ENCODE measurements at regions not wholly inside any gene's neighbourhood (a gene's known extent, or its start where the extent isn't known, plus 50 kb on each side); places are given as distances from the start of the nearest gene placed in this dataset.

DNA sequence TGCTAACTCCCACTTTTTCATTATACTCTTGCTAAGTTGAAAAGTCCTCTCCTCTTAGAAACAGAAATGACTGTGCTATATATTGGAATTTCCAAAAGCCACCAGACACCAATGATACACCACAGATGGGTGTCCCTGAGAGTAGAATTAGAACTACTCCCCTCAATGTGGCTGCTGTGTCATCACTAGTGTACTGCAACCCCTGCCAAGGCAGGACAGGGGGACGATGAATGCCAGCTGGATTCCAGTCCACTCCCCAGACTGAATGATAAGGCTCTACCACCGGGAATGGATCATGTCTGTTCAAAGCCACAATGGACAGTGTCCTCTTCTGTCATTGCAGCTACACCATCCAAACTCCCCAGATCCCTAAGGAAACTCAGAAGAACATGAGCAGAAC, 69.7 kb upstream of the EDNRB start:
- DNase-seq, result no peak

DNA sequence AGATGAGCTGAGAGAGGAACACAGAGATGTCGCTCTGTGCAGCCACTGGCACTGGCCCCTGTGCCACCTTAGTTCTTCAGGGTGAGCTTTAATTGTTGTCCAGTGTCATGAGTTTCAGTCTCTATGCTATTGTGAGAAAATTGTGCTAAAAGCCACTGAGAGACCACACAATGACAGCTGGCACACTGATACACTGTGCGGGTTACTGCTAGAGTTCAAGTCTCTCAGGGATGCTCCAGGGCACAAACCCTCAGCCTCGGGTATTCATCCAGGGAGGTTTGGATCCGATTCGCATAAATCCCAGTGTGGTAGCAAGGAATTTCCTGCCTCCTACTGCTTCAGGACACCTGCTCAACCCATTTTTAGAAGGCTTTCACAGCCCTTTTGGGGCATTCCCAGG, 68.1 kb upstream of the EDNRB start:
- no peak for DNase-seq

DNA sequence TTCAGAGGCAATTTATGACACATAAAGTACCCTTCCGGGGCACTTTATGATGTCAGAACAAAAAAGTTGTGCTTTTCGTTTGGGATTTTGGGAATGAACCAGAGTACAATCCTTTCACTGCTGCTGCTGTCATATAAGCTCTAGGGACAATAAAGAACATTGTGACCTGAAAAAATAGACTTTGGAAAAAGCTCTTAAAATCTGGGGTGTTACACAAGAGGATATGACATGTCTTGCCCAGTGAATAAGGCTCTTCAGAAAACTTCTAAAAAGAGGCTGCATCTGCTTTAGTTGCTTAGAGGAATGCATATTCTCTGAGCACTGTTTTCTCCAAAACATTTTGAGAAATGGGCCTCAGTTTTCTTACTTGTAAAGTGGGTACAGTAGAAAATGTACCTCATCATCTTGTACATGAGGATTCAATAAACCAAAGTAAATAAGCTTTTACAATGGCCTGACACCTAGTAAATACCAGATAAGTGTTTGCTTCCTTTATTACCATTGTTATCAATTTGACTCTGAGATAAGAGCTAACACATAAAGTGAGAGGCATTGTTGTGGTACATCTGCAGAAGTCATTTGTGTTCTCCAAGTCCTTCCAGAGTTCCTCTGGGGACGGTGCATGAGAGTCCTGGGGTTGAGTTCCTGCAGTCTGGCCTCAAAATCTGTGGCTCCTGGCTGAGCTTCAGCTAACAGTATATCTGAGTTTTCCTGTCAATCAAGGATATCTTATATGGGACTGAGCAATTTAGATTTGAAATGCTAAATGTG, 67.4 kb upstream of the EDNRB start:
- DNase-seq, result no peak

DNA sequence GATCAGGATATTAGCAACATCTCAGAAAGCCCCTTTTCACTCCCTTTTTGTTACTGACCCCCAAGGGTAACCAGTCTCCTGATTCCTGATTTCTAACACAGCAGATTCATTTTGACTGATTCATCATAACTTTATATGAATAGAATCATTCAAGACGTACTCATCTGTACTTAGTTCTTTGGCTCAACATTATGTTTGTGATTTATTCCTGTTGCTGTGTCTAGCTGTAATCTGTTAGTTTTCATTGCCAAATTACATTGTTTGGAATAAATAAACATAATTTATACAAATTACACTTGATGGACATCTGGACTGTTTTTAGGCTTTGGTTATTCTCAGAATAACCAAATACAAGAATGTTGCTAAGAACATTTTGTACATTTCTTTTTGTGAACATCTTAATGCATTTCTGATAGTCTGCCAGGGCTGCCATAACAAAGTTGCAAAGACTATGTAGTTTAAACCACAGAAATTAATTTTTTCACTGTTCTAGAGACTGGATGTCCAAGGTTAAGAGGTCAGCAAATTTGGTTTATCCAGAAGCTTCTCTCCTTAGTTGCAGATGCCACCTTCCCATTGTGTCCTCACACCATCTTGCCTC, 62.8 kb upstream of the EDNRB start:
- no peak for DNase-seq

DNA sequence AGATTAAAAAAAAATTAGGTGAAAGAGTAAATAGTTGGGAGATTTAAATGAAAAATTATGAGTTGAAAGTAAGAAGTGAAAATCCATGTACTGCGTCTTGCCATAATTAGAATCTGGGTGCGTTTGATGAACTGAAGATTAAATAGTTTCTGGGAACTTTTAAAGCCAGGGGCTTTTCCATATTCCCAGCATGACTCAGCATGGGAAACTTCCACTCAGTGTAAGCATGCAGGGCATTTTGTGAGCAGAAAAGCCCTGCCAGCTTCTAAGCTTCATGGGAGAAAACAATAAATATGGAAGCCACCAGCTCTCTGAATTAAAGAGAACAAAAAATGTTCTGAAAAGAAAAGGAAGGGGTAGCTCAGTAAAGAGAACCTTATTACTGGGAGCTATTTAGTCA, 62.0 kb upstream of the EDNRB start:
- no peak for DNase-seq

DNA sequence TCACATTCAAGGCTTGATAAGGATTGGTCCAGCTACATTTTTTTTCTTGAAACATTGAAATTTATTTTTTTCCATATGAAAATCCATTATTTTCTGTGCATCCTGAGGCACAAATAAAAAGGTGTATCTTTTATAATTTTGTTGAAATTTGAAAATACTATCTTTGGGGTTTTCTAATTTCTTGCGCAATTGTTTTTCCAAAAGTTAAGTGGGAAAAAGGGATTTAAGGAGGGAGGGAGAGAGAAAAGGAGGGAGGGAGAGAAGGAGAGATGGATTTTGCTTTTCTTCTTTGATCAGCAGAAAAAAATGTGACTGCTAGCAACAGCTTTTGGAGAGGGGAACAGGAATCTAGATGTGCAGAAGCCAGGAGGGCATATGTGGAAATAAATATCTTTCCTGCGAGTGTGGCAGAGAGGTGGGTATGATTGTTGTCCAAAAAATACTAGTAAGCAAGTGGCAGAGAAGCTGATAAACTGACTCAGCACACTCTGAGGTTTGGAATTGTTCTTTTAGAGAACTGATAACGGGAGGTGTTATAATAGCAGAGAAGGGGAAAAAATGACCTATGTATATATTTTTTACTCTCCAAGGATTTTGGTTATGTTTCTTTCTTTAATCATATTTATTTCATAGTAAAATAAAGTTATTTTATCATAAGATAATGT, 61.2 kb upstream of the EDNRB start:
- DNase-seq, result no peak

DNA sequence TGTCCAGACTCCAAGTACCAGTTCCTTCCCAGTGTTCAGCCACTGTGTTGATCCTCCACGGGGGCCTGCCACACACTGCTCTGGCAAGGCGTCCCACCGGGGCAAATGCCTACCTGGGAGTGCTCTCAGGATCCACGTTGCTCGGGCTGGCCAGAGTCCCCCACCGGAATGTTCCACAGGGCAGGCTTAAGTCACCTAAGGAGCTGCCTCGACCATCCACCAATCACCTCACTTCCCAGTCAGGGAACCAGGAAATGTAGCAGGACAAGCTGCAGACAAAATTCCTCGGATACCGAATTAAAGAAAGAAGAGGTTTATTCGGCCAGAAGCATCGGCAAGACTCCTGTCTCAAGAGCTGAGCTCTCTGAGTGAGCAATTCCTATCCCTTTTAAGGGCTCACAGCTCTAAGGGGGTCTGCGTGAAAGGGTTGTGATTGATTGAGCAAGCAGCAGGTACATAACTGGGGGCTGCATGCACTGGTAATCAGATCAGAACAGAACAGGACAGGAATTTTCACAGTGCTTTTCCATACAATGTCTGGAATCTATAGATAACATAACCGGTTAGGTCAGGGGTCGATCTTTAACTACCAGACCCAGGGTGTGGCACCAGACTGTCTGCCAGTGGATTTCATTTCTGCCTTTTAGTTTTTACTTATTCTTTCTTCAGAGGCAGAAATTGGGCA, 56.9 kb upstream of the EDNRB start:
- no peak for DNase-seq

DNA sequence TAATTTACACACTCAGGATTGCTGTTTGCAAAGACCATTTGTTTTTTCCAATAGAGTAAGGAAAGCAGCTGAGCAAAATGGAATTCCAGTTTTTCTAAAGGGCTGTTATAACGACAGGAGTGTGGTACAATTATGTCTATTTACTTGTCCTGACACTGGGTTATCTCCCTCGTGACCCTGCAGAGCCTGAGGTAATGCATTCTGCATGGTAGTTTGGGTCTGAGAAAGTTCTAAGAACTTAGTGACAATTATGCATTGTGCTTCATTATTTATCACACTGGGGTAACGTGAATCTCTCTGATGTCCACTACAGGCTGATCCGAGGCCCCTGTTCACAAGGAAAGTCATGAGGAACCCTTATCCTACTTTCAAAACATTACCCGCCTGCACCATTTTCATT, 50.7 kb upstream of the EDNRB start:
- DNase-seq, result no peak

All from NCI-H146 (cell line).